H1 (cell line): ENCODE measurements at regions not wholly inside any gene's neighbourhood (a gene's known extent, or its start where the extent isn't known, plus 50 kb on each side); places are given as distances from the start of the nearest gene placed in this dataset.

ENCODE experiments used
- CTCF ChIA-PET: fragments of 300-600 bp; sonication (Branson Sonifier 250); formaldehyde crosslinking; loops from one replicate; lab custom pipeline; 2021; ENCODE audit not compliant: partially characterized antibody; lab: Charles Lee
- POLR2A ChIA-PET: fragments of 300-600 bp; sonication (Branson Sonifier 250); formaldehyde crosslinking; loops from one replicate; lab custom pipeline; 2021; ENCODE audit warnings: inconsistent platforms; ENCODE audit not compliant: partially characterized antibody; lab: Charles Lee
- DNase-seq, 2 experiments: peaks; one replicate each; pipeline versions ENCODE4 v3.0.0 to v3.0.0-alpha.2; 2010 to 2022; ENCODE audit warnings: low spot score in 2 of 2, low read depth in 1 of 2, mixed read lengths in 1 of 2
- FAIRE-seq: peaks from 2 replicates; lab custom pipeline; 2011; peaks lifted over from hg19 to GRCh38; lab: Jason Lieb, UNC
- H2AFZ ChIP-seq: 2 replicates; pipeline ENCODE4 v1.8.1; 2012; ENCODE audit warnings: low read length, inconsistent platforms
- H2AK5ac ChIP-seq: 2 replicates; pipeline ENCODE4 v1.6.1; 2013; ENCODE audit warnings: low read depth, low read length
- H2BK120ac ChIP-seq: replicated peaks from 2 replicates; pipeline ENCODE3; 2013; ENCODE audit warnings: low read depth, low read length, inconsistent platforms
- H2BK12ac ChIP-seq: 2 replicates; pipeline ENCODE4 v1.6.1; 2013; ENCODE audit warnings: low read depth, low read length
- H2BK15ac ChIP-seq: 2 replicates; pipeline ENCODE4 v1.6.1; 2013; ENCODE audit warnings: low read length
- H2BK20ac ChIP-seq: 2 replicates; pipeline ENCODE4 v1.6.1; 2013; ENCODE audit warnings: low read length
- H2BK5ac ChIP-seq: 2 replicates; pipeline ENCODE4 v1.6.1; 2013; ENCODE audit warnings: low read depth, low read length
- H3K14ac ChIP-seq: 2 replicates; pipeline ENCODE4 v1.6.1; 2013; ENCODE audit warnings: inconsistent platforms; ENCODE audit not compliant: insufficient read length
- H3K18ac ChIP-seq: 2 replicates; pipeline ENCODE4 v1.6.1; 2013; ENCODE audit warnings: low read length; ENCODE audit errors: extremely low read depth
- H3K23ac ChIP-seq: 2 replicates; pipeline ENCODE4 v1.6.1; 2013; ENCODE audit warnings: inconsistent platforms; ENCODE audit not compliant: insufficient read length
- H3K23me2 ChIP-seq: 2 replicates; pipeline ENCODE4 v1.6.1; 2013; ENCODE audit warnings: low read depth, low read length
- H3K27ac ChIP-seq: 2 replicates; pipeline ENCODE4 v1.6.1; 2011; ENCODE audit warnings: low read depth, low read length, inconsistent platforms
- H3K27me3 ChIP-seq, 4 experiments: replicated peaks in 1 of 4; 1 replicate in 1 of 4; 2 replicates in 3 of 4; pipeline versions ENCODE4 v1.6.1 to v1.8.1; 2011 to 2013; ENCODE audit warnings: low read length in 3 of 4, mild to moderate bottlenecking in 3 of 4, inconsistent platforms in 2 of 4, mixed read lengths in 2 of 4, moderate library complexity in 1 of 4; ENCODE audit not compliant: control insufficient read depth in 3 of 4, insufficient read depth in 3 of 4; ENCODE audit errors: extremely low read depth in 1 of 4
- H3K36me3 ChIP-seq, 4 experiments: 2 replicates each; pipeline versions ENCODE4 v1.6.1 to v1.8.1; 2011 to 2013; ENCODE audit warnings: mild to moderate bottlenecking in 4 of 4, low read length in 3 of 4, moderate library complexity in 2 of 4, control low read depth in 1 of 4, inconsistent platforms in 1 of 4; ENCODE audit not compliant: insufficient read depth in 4 of 4, control insufficient read depth in 2 of 4
- H3K4ac ChIP-seq: replicated peaks from 2 replicates; pipeline ENCODE3; 2013; ENCODE audit warnings: low read length, low read depth, mixed read lengths, inconsistent platforms; ENCODE audit not compliant: insufficient read length
- H3K4me1 ChIP-seq, 4 experiments: replicated peaks in 1 of 4; 1 replicate in 1 of 4; 2 replicates in 3 of 4; pipeline versions ENCODE4 v1.6.1 to v1.8.1; 2011 to 2013; ENCODE audit warnings: low read length in 3 of 4, inconsistent platforms in 2 of 4, mixed read lengths in 1 of 4; ENCODE audit not compliant: insufficient read depth in 4 of 4, control insufficient read depth in 3 of 4
- H3K4me2 ChIP-seq, 2 experiments: 2 replicates each; pipeline versions ENCODE4 v1.6.1 to v1.8.1; 2011 to 2013; ENCODE audit warnings: low read depth in 2 of 2, low read length in 2 of 2, control low read depth in 1 of 2, inconsistent platforms in 1 of 2, mild to moderate bottlenecking in 1 of 2; ENCODE audit not compliant: insufficient read depth in 1 of 2
- H3K4me3 ChIP-seq, 4 experiments: fragments of 200-600, 300-600 bp in 1 of 4; sonication (generic), shearing (Covaris generic), sonication (Bioruptor Twin) in 1 of 4; 2 replicates each; pipeline versions ENCODE4 v1.5.1 to v1.8.1; 2011 to 2016; ENCODE audit warnings: low read length in 4 of 4, low read depth in 3 of 4, control low read depth in 2 of 4, inconsistent platforms in 2 of 4, mild to moderate bottlenecking in 2 of 4, mixed read lengths in 1 of 4, moderate library complexity in 1 of 4; ENCODE audit not compliant: insufficient read depth in 2 of 4; ENCODE audit errors: extremely low read depth in 1 of 4
- H3K56ac ChIP-seq: replicated peaks from 2 replicates; pipeline ENCODE3; 2013; ENCODE audit warnings: low read depth, mild to moderate bottlenecking, mixed read lengths, low read length, inconsistent platforms; ENCODE audit not compliant: insufficient read length
- H3K79me1 ChIP-seq: 2 replicates; pipeline ENCODE4 v1.6.1; 2013; ENCODE audit warnings: low read depth, low read length, control low read depth
- H3K79me2 ChIP-seq, 2 experiments: 2 replicates each; pipeline versions ENCODE4 v1.6.1 to v1.8.1; 2012 to 2013; ENCODE audit warnings: low read length in 2 of 2, mild to moderate bottlenecking in 2 of 2, inconsistent platforms in 1 of 2; ENCODE audit not compliant: insufficient read depth in 2 of 2, control insufficient read depth in 1 of 2
- H3K9ac ChIP-seq, 4 experiments: replicated peaks in 1 of 4; 1 replicate in 1 of 4; 2 replicates in 3 of 4; pipeline versions ENCODE4 v1.6.1 to v1.8.1; 2011 to 2013; ENCODE audit warnings: low read depth in 3 of 4, low read length in 3 of 4, control low read depth in 2 of 4, mild to moderate bottlenecking in 2 of 4, moderate library complexity in 2 of 4, inconsistent platforms in 1 of 4; ENCODE audit errors: extremely low read depth in 1 of 4
- H3K9me3 ChIP-seq, 2 experiments: 2 replicates each; pipeline versions ENCODE4 v1.6.1 to v1.8.1; 2012 to 2013; ENCODE audit warnings: mild to moderate bottlenecking in 2 of 2, moderate library complexity in 2 of 2, control low read depth in 1 of 2, inconsistent platforms in 1 of 2, low read depth in 1 of 2, low read length in 1 of 2, mixed read lengths in 1 of 2; ENCODE audit not compliant: insufficient read depth in 2 of 2
- H4K20me1 ChIP-seq, 2 experiments: replicated peaks in 1 of 2; 2 replicates each; pipeline versions ENCODE3 to v1.8.1; 2011 to 2013; ENCODE audit warnings: inconsistent platforms in 2 of 2, low read length in 2 of 2, mild to moderate bottlenecking in 1 of 2; ENCODE audit not compliant: insufficient read depth in 2 of 2, control insufficient read depth in 1 of 2
- H4K5ac ChIP-seq: 2 replicates; pipeline ENCODE4 v1.6.1; 2013; ENCODE audit warnings: low read length, low read depth, mixed read lengths, inconsistent platforms; ENCODE audit not compliant: insufficient read length
- H4K8ac ChIP-seq: 2 replicates; pipeline ENCODE4 v1.8.0; 2013; ENCODE audit warnings: mild to moderate bottlenecking, moderate library complexity, low read length, inconsistent platforms; ENCODE audit not compliant: insufficient read depth; ENCODE audit errors: extremely low read depth
- H4K91ac ChIP-seq: replicated peaks from 2 replicates; pipeline ENCODE3; 2013; ENCODE audit warnings: low read length, mixed read lengths, inconsistent platforms; ENCODE audit not compliant: insufficient read length
- CEBPB ChIP-seq: IDR thresholded peaks from 2 replicates; pipeline ENCODE4 v1.6.1; 2012; ENCODE audit warnings: low read depth, low read length
- RAD21 ChIP-seq, 2 experiments: IDR thresholded peaks in 1 of 2; conservative IDR thresholded peaks in 1 of 2; 2 replicates each; pipeline ENCODE4 v1.6.1; 2011; ENCODE audit warnings: low read depth in 2 of 2, low read length in 2 of 2, improper control_type of control experiment in 1 of 2, inconsistent platforms in 1 of 2, mild to moderate bottlenecking in 1 of 2, moderate library complexity in 1 of 2
- WGBS, 2 experiments: shearing (Covaris generic) in 1 of 2; methylation state at CpG; one replicate each; pipeline versions ENCODE4 v1.1.6 to v1.1.7; 2013 to 2015; ENCODE audit warnings: low lambda C conversion rate in 2 of 2, mixed read lengths in 2 of 2, inconsistent platforms in 1 of 2, low coverage in 1 of 2, missing lambda C conversion rate in 1 of 2; ENCODE audit not compliant: insufficient replicate concordance in 2 of 2, insufficient coverage in 1 of 2, insufficient read length in 1 of 2; ENCODE audit errors: extremely low coverage in 1 of 2, missing lambda C conversion rate in 1 of 2; 5-methylcytosine and 5-hydroxymethylcytosine counted together
- TF ChIP-seq, protein P1 (sequence below), 3 experiments: IDR thresholded peaks; 1 replicate in 2 of 3; 2 replicates in 1 of 3; pipeline versions ENCODE4 v1.5.1 to v1.6.1; 2011; ENCODE audit warnings: low read length in 3 of 3, mild to moderate bottlenecking in 3 of 3, inconsistent platforms in 2 of 3, low read depth in 1 of 3, moderate library complexity in 1 of 3; ENCODE audit not compliant: insufficient read depth in 1 of 3; ENCODE audit errors: control extremely low read depth in 1 of 3

DNA sequence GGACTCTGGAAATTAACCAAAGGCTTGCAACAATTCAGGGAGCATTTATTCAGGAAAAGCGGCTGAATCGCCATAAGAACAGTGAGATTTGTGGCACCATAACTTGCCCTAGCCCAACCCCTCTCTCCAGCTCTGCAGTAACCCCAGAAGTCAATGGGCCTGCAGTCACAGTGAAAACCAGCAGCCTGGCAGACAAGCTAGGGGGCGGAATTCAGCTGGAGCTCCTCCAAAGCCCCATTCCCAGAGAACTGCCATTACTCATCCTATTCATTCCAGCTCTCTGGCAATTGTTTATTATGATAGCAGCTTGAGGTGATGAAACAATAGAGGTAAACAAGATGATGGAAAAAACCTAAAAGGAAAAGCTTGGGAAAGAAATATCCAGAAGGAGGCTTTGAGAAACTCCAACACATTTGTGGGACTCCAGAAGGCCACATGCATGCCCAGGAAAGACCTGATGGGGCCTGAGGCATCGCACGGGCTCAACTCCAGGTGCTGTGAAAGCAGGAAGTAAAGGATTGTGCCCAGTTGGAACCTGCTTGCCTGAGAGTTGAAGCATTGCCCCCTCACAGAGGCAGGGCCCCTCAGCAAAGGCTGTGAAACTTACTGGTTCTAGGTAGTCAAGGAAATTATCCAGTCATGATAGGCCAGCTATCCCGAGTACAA is 126.7 kb downstream of the TWIST2 start:
- POLR2A ChIA-PET, result no interaction called here
- no peak for FAIRE-seq
- 79% methylated on average over 6 of the region's 6 CpGs; no CpG with 5 or more reads in 1 of the 2 experiments for WGBS, 2 experiments

More for the DNA sequence above, 126.7 kb downstream of the TWIST2 start:
- H2BK5ac ChIP-seq, result no peak overlapping the region
- no peak overlapping the region for H2BK20ac ChIP-seq
- no peak overlapping the region for H2BK12ac ChIP-seq
- no peak overlapping the region for H3K56ac ChIP-seq
- no peaks in the 10 kb centered on the region for H3K79me1 ChIP-seq
- 0 out of 2 replicates have a peak overlapping the region, but pooled peaks have one; percentile 4 for H2AFZ ChIP-seq
- no peak overlapping the region for H2BK15ac ChIP-seq
- H3K23ac ChIP-seq, result no peak overlapping the region
- no peak overlapping the region for H3K9ac ChIP-seq
- H3K79me2 ChIP-seq, result no peaks in the 10 kb centered on the region
- no peak overlapping the region for H3K4me2 ChIP-seq
- H3K27ac ChIP-seq, result no peak overlapping the region
- no peaks in the 10 kb centered on the region for H3K4me1 ChIP-seq
- CTCF ChIA-PET, result interaction anchor here (1.2 kb wide), 2 partner anchors 9 to 28 kb away, joined by 3 to 4 read pairs; no protein-coding TSS in a partner anchor
- no peak overlapping the region for H4K91ac ChIP-seq
- no peak overlapping the region for H3K4me3 ChIP-seq
- H3K14ac ChIP-seq, result no peak overlapping the region
- H4K20me1 ChIP-seq, result no peaks in the 10 kb centered on the region
- H4K5ac ChIP-seq, result no peak overlapping the region
- TF ChIP-seq CEBPB, result no peak
- TF ChIP-seq RAD21 (IDR thresholded peaks at IDR 0.05 in 1 of 2, conservative IDR thresholded peaks at IDR 0.05 in 1 of 2; ENCODE audit: low read depth in 2 of 2, low read length in 2 of 2), result peak in 1 of 2 experiments; percentile 31; a peak in 1 of 4 replicates
- TF ChIP-seq, protein P1, sequence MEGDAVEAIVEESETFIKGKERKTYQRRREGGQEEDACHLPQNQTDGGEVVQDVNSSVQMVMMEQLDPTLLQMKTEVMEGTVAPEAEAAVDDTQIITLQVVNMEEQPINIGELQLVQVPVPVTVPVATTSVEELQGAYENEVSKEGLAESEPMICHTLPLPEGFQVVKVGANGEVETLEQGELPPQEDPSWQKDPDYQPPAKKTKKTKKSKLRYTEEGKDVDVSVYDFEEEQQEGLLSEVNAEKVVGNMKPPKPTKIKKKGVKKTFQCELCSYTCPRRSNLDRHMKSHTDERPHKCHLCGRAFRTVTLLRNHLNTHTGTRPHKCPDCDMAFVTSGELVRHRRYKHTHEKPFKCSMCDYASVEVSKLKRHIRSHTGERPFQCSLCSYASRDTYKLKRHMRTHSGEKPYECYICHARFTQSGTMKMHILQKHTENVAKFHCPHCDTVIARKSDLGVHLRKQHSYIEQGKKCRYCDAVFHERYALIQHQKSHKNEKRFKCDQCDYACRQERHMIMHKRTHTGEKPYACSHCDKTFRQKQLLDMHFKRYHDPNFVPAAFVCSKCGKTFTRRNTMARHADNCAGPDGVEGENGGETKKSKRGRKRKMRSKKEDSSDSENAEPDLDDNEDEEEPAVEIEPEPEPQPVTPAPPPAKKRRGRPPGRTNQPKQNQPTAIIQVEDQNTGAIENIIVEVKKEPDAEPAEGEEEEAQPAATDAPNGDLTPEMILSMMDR (IDR thresholded peaks at IDR 0.05; ENCODE audit: control extremely low read depth in 1 of 3, insufficient read depth in 1 of 3, low read depth in 1 of 3, low read length in 3 of 3), result peak; percentile 18 to 46 (median 36); a peak in 3 of 4 replicates
- no peaks in the 10 kb centered on the region for H3K36me3 ChIP-seq
- no peak overlapping the region; the same call in 1 of the 2 replicates for H4K8ac ChIP-seq
- DNase-seq, result peak in 1 of 2 experiments; percentile 23
- peaks cover 0 to 14% (median 7%) of the 10 kb centered on the region in 4 experiments; a peak in 4 of 7 replicates for H3K27me3 ChIP-seq
- H3K23me2 ChIP-seq, result no peaks in the 10 kb centered on the region
- H3K18ac ChIP-seq, result no peak overlapping the region
- peaks cover 0 to under 1% of the 10 kb centered on the region in 2 experiments; a peak in 1 of 4 replicates for H3K9me3 ChIP-seq
- H2BK120ac ChIP-seq, result no peak overlapping the region
- H3K4ac ChIP-seq, result no peak overlapping the region
- no peak overlapping the region for H2AK5ac ChIP-seq
